ENCODE measurements at regions not wholly inside any gene's neighbourhood (a gene's known extent, or its start where the extent isn't known, plus 50 kb on each side); places are given as distances from the start of the nearest gene placed in this dataset.

DNA sequence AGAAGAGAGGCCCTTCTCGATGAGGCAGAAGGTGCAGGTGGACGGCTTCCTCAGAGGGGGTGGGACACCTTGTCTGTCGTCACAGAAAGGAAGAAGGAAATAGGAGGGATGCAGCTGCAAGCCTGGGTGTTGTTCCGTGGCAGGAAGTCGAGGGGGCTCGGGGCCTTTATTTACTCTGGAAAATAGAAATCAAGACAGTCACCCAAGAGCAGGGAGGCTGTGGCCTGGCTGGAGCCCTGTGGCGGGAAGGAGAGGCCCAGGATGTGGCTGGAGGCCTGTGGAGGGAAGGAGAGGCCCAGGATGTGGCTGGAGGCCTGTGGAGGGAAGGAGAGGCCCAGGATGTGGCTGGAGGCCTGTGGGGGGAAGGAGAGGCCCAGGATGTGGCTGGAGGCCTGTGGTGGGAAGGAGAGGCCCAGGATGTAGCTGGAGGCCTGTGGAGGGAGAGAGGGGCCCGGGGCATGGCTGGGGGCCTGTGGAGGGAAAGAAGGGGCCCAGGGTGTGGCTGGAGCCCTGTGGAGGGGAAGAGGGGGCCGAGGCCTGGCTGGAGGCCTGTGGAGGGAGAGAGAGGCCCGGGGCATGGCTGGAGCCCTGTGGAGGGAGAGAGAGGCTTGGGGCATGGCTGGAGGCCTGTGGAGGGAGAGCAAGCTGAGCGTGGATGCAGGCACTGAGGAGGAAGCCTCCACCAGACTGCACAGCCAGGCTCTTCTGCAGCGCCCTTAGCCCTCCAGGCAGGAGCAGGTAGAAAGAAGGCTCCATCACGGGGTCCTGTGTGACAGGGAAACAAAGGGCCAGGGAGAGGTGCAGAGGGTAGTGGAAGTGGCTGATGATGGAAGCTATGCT lies 97.3 kb upstream of the SFMBT2 start:
- DNase-seq, result peak; percentile 99

DNA sequence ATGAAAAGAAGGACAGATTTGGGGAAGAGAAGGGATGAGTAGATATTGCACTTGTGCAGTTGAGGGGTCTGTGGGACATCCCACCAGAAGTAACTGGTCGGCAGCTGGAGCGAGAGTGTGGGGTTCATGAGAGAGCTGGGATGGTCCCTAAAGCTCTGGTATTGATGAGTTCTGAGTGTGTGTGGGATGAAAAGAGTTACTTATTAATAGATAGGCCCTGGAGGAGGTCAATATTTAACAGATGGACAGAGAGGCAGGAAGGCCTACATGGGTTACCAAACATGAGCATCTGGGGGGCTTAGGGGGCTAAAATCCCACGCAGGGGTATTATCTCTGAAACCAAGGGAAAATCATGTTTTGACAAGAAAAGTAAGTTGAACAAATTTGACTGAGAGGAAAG lies 95.7 kb upstream of the SFMBT2 start:
- DNase-seq, result no peak

DNA sequence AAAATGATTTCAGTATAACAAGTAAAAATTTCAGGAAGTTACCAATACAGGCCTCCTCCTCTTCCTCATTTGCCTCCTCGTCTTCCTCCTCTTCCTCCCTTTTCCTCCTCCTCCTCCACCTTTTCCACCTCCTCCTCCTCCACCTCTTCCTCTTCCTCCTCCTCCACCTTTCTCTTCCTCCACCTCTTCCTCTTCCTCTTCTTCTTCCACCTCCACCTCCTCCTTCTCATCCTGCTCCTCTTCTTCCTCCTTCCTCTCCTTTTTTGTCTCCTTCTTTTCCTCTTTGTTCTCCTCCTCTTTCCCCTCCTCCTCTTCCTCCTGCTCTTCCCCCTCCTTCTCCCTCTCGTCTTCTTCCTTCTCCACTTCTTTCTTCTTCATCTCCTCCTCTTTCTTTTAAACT lies 94.4 kb upstream of the SFMBT2 start:
- no peak for DNase-seq

DNA sequence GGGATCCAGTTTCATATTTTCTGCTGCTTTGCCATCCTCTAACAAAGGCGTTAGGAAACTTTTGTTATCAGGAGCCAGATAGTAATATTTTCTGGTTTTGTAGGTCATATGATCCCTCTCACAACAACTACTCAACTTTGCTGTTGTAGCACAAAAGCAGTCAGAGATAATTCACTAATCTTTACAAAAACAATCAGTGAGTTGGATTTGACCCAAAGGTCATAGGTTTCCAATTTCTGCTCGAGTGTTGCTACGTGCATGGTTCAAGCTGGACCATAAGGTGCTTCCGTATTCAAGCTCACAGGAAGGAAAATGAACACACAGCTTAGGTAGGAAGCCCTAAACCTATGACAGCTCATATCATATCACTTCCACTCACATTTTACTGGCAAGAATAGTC lies 92.4 kb upstream of the SFMBT2 start:
- DNase-seq, result no peak

DNA sequence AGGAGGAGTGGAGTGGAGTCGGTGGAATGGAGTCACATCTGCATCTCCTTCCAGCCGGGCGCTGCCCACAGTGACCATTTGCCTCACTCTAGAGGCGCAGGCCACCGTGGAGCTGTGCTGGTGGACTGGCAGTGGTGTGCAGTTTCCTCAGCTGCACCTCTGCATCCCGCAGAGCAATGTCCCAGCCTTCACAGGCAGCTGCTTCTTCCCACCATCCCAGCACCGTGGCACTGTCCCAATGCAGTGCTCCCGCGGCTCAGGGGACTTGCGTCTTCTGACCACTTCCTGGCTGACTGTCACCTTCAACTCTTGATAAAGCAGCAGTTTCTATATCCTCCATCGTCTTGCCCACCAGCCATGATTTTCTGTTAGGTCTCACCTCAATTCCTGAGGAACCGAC lies 90.3 kb upstream of the SFMBT2 start:
- DNase-seq, result no peak

DNA sequence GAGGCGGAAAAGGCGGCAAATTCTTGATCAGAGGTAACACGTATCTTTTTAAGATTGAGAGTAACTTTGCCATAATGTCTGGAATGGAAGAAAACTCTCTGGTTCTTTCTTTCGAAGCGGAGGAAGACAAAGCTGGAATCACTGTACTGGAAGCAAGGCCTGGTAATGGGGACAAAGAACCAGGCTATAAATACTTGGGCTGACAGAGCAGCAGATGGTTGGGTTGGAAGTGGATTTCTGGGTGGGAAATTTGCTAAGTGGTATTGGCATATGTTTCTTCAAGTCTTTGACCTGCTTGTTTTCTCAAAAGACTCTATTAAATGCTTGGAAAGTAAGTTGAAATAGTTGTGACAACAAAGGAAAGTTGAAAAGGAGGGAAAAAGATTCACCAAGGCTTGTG lies 87.3 kb upstream of the SFMBT2 start:
- DNase-seq, result no peak

DNA sequence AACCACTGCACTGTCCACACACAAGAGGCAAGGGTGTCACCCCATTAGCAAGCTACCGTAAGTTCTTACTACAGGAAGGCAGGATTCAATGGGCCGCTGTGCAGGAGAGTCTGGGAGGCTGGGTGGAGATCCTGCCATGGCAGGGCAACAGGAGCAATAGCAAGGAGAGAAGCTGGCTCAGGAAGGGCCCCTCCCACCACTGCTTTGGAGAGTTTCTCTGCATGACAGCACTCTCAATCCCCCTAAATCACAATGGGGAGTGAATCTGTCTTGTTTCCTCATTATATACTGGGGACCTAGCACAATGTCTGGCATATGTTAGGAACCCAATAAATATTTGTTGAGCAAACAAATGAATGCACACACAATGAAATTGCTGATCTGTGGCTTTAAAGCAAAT lies 83.2 kb upstream of the SFMBT2 start:
- DNase-seq, result no peak

DNA sequence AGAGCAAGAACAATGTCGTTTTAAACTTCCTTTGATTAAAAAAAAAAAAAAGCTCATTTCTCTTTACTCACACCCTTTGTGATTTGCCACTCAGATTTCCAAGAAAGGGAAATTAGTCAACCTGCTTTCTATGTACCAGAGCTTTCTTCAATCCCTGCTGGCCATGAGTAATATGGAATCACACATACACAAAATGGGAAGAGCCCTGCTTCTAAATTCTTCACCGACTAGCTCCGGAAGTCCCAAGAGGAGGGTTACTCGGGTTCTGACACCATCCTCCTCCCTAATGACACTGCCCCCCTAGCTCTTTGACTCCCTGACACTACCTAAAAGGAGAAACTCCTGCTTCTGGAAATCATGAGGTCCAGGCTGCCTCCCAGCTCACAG lies 81.8 kb upstream of the SFMBT2 start:
- DNase-seq, result no peak

DNA sequence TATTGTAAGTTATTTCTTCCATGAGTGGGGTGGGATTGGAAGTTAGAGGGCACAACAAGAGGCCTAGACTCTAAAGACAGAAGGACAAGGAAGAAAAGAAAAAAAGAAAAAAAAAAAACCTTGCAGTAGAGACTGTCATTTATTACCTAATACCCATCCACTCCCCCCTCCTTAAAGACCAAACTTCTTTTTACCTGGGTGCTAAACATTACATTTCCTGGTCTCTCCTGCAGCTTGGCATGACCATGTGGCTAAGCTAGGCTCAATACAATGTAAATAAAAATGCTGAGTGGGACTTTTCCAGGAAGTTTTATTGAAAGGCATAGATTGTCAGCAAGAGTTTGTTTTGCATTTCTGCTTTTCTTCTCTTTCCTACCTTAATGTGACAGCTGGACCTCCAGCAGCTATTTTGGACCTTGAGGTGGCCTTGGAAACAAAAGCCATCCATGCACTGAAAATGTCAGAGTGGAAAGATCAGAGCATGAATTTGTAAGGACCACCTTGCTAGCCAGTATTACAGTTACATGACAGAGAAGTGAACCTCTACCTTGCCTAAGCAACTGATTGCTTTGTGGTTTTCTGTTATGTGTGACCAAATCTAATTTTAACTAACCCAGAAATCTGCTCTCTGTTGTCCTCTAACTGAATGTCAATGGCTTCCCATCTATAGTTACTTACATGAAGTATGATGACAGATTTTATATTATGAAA lies 81.3 kb upstream of the SFMBT2 start:
- DNase-seq, result peak in 1 of 2 experiments; percentile 17

DNA sequence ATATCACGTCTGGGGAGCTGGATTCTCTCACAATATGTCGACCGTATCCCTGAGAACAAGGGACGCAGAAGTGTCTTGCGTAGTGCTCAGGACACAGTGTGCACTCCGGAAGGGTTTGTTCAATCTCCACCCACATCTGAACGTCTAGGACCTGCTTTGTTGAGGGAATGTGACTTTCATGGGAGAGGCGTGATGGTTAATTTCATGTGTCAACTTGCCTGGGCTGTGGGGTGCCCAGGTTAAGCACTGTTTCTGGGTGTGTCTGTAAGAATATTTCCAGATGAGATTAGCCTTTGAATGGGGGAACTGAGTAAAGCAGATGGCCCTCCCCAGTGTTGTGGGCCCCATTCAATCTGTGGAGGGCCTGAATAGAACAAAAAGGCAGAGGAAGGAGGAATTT lies 80.4 kb upstream of the SFMBT2 start:
- DNase-seq, result no peak

DNA sequence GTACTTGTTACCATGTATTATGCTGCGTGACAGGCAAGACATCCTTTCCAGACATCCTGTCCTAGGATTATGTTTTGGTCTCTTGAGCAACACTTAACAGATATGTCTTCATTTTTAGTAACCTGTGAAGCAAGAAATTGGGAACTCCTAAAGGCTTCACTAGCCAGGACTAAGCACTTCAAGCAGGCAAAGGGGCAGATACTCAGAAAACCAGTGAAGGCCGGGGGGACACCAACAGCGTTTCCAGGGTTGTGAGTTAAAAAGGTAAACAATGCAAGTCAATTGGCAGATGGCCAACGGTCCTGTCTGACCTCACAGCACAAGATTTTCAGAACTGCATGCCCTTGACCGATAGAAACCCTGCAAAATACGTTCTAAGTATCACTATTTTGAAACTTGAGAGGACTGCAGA lies 77.6 kb upstream of the SFMBT2 start:
- peak; percentile 20 to 29 for DNase-seq

DNA sequence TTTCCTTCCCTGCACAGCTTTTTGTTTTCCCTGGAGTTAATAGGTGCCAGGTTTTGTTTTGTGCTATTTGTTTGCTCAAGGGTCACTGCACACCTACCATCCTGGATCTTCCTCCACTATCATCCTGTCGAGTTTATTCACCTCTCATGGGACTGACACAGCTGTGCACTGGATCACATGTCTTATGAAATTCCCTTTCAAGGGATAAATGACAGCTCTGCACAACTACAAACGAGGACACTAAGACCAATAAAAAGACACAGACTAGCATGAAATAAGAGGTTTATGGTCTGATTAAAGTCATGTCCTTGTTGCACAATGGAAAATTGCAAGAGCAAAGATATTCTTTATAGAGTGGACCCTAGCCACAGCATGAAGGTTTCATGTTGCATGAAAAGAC lies 76.7 kb upstream of the SFMBT2 start:
- no peak for DNase-seq

DNA sequence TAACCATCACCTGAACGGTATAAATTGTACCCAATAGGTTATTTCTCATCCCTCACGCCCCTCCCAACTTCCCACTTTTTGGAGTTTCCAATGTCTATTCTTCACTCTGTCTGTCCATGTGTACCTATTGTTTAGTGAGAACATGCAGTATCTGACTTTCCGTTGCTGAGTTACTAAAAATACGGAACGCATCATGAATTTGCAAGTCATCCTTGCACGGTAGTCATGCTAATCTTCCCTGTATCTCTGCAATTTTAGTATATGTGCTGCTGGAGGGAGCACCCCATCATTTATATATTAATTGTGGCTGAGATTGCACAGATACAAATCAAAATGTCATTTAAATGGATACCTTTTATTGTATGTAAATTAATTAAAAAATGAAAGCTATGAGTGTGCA lies 75.7 kb upstream of the SFMBT2 start:
- no peak for DNase-seq

DNA sequence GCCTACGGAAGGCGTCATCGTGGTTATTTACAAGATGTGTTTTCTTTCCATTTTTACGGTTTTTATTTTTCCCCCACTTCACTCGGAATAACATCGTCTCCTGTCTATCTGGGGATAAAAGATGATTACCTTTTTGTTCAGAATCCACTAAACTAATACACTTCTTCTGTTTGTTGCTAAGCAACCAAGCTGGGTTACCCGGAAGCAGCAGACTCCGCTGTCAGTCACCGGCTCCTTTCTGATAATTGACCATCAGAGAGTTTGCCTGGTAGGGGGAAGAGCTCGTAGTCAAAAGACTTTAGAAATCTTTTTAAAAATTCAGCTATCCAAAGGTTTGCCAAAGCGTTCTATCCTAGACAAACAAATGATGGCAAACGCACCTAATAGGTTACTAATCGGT lies 75.0 kb upstream of the SFMBT2 start:
- DNase-seq, result no peak

DNA sequence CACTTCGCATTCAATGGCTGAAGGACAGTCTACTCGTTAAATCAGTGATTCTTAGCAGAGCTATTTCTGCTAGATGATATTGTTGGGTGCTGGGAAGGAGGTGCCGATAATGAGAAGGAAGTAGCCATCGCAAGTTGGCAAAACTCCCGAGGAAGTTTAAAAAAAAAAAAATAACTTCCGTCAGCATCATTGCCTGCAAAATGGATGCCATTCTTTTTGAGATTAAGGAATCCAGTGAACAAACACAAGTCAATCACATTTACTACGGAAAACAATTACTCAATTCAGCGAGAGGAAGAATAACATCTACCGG lies 74.4 kb upstream of the SFMBT2 start:
- peak in 1 of 2 experiments; percentile 45 for DNase-seq

DNA sequence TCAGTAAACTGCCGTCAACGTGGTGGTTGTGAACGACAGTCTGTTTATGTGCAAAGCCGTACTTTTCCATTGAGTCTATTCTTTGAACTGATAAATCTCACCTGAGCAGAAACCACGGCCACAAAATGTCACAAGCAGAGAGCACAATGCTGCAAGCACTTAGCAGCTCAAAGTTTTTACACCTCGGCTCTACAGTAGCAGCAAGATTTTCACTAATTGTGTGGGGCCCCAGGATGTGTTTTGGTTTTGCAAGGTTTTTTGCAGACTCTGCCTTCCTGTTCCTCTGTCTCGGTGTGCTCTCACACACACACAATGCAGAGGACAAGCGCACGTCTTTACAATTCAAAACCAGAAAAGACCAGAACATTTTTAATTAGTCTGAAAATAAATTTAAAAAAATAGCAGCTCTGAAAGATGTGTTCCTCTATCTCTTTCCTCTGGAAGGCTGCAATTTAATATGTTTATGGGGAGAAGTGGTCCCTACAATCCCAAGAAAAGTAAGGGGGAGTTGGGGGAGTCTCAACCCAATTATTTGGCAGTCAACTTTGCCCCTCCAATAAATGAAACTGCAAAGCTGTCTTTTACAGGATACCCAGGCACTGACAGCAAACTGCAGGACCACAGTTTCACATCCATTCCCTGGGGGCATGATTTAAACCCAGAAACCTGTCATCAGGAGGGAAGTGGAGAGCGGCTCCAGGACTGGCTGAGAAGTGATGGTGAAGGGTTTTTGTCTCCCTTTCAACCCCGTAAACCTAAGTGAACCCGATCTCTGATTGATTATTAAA lies 73.8 kb upstream of the SFMBT2 start:
- peak; percentile 90 to 91 for DNase-seq

DNA sequence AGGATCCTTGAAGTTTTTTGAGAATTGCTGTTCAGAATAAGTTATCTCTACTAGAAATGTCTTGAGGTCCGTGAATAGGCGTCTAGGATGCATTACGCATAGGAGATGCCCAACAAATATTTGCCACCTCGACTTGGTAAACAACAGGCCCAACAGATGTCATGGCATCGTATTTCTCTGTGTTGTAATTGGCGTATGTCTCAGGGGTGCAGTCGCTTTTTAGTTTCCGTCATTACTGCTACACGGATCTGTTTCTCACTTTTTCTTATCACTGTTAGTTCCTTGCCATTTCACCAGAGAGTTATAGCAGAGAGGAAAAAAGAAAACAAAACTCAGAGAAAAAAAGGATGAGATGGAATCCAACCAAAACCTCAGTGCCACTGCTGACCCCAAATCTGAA lies 73.0 kb upstream of the SFMBT2 start:
- DNase-seq, result no peak

DNA sequence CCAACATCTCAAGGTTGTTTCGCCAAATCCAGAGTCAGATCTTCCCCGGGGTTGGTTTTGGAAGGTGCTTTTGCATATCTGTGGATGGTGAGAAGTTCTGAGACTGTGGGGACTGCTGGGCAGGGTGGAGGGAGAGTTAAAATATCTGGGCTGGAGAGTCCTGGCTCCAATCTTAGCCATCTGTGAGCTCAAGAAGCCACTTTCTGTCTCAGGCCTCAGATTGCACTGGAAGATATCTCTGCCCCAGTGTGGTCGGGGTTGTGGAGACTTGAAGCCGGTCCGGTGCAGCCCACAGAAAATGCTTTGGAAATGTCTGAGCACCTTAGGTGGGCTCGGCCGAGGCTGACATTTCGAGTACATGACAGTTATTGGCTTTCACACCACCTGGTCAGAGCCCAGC lies 72.2 kb upstream of the SFMBT2 start:
- DNase-seq, result no peak

DNA sequence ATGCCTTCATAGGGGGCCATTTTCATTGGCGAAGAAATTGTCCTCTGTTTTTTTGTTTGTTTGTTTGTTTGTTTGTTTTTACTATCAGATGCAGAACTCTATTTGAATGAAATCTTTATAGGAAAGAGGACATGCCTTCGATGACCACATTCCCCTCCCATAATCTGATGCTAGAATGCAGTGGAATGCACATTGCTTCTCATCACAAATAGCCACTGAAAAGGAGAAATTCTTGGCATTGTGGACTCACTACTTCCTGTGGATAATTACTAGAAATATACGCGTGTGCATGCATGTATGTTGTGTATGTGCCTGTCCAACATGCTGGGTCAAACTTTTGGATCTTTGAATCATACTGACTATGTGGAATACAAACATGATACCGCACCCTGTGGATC lies 70.5 kb upstream of the SFMBT2 start:
- no peak for DNase-seq

DNA sequence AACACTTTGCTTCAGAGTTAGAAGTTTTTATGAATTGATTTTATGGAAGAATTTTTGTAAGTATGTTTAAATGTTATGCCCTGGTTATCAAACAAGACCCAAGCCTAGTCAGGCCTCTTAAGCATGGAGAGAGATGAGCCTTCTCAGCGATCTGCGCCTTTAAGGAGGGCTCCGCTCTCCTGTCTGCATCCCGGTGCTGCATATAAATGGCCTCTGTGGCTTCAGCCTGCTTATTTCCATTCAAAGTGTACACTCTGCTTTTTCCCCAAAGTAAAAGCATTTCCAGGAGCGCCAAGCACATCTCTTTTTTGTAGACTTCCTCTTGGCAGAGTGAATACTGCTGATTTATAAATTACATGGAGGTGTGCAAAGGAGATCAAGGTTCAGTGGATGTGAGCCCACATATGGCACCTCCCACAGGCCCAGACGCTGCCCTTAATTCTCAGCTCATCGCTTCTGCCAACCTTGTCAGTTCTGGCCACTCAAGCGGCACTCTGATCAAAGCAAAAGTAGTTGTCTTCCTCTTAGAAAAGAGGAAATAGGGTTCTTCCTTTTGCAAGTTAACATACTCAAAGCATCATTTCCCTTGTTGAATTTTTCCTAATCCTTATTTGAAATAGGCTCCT lies 70.0 kb upstream of the SFMBT2 start:
- peak; percentile 82 to 85 for DNase-seq

DNA sequence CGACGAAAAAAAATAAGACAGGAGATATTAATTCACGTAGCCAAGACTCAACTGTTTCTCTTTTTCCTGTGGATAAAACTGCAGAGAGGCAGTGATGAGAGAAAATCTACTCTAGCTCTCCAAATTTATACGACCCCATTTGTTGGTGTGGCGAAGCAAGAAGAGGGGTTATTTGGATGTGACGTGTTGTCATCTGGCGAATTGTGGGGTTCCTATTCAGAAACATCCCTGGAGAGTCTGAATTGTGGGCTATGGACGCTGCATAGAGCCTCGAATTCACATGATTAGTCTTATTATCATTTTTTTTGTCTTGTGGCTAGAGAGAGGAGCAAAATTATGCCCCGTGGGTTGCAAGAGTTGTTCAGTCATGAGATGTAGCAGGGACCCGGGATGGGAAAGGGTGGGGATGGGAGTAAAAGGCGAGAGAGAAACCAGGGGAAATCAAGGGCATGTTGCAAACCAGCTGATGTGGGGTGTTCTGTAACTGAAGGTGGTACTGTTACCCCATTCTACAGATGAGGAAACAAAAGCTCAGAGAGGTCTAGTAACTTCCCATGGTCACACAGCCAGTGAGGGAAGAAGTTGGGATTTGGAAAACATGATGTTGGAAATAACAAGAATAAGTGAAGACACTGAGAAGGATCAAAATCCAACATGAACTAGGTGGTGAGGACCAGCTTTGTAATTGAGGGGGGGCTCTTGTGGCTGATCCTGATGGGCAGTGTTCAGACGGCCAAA lies 69.2 kb upstream of the SFMBT2 start:
- no peak for DNase-seq

DNA sequence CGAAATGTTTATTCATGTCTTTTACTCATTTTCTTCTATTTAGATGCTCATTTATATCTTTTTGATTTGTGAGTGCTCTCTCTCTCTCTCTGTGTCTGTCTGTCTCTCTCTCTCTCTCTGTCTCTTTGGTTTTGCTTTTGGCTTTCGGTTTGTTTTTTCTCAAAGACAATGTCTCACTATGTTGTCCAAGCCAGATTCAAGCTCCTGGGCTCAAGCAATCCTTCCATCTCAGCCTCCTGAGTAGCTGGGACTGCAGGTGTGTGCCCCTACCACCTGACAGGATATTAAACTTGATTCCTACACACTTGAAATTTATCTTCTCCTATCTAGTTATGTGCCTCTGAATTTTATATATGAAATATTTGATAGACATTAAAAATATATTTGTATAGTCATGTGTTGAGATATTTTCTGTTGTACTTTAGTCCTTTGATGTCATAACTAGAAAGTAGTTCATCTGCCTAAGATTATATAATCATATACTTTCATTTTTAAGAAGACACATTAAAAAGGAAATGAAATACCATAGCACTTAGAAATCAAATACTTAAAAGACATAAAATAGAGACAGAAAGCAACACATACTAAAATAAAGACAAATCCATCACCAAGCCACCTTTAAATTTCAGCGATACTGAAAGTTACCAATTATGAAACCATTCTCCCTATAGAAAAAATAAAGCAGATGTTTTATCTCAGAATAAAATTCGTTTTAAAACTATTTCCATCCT lies 68.1 kb upstream of the SFMBT2 start:
- no peak for DNase-seq
